Endothelial cell of hepatic sinusoid (primary cell): ENCODE measurements at regions not wholly inside any gene's neighbourhood (a gene's known extent, or its start where the extent isn't known, plus 50 kb on each side); places are given as distances from the start of the nearest gene placed in this dataset.

Experiments used
- in situ Hi-C: cut with HindIII; loops from 2 replicates; pipeline ENCODE4 v1.10.0; 2017; ENCODE audit warnings: low sequenced_read_pairs

- in situ Hi-C loops: no loop called here
These were observed 163.5 kb upstream of the ZMIZ1 start for GRCh38 chr10:78905015-78905956.

GRCh38 chr10:78905957-78906308, 162.8 kb upstream of the ZMIZ1 start:
- in situ Hi-C loops: no loop called here

- in situ Hi-C loops: no loop called here
These were observed 161.9 kb upstream of the ZMIZ1 start for GRCh38 chr10:78906734-78907390.

- in situ Hi-C loops: no loop called here
These were observed 161.1 kb upstream of the ZMIZ1 start for GRCh38 chr10:78907551-78908211.

- in situ Hi-C loops: no loop called here
These were observed 159.5 kb upstream of the ZMIZ1 start for GRCh38 chr10:78909221-78909620.

GRCh38 chr10:78910021-78910420, 158.7 kb upstream of the ZMIZ1 start:
- in situ Hi-C loops: no loop called here

- in situ Hi-C loops: no loop called here
These were observed 158.3 kb upstream of the ZMIZ1 start for GRCh38 chr10:78910476-78910875.

GRCh38 chr10:78910886-78911285, 157.9 kb upstream of the ZMIZ1 start:
- in situ Hi-C loops: no loop called here

GRCh38 chr10:78911533-78912340, 157.0 kb upstream of the ZMIZ1 start:
- in situ Hi-C loops: no loop called here

GRCh38 chr10:78912361-78913218, 156.2 kb upstream of the ZMIZ1 start:
- in situ Hi-C loops: no loop called here

- in situ Hi-C loops: no loop called here
These were observed 155.3 kb upstream of the ZMIZ1 start for GRCh38 chr10:78913219-78914059.

GRCh38 chr10:78914060-78914378, 154.7 kb upstream of the ZMIZ1 start:
- in situ Hi-C loops: no loop called here

GRCh38 chr10:78914502-78915189, 154.1 kb upstream of the ZMIZ1 start:
- in situ Hi-C loops: no loop called here

GRCh38 chr10:78915190-78915518, 153.6 kb upstream of the ZMIZ1 start:
- in situ Hi-C loops: no loop called here

- in situ Hi-C loops: no loop called here
These were observed 152.5 kb upstream of the ZMIZ1 start for GRCh38 chr10:78916227-78916626.

- in situ Hi-C loops: no loop called here
These were observed 149.4 kb upstream of the ZMIZ1 start for GRCh38 chr10:78919181-78919966.

GRCh38 chr10:78920011-78920410, 148.8 kb upstream of the ZMIZ1 start:
- in situ Hi-C loops: no loop called here

GRCh38 chr10:78921895-78922294, 146.9 kb upstream of the ZMIZ1 start:
- in situ Hi-C loops: no loop called here
